Fibroblast of villous mesenchyme (primary cell): ENCODE measurements at regions not wholly inside any gene's neighbourhood (a gene's known extent, or its start where the extent isn't known, plus 50 kb on each side); places are given as distances from the start of the nearest gene placed in this dataset.

ENCODE experiments used
- DNase-seq: peaks from one replicate; pipeline ENCODE4 v3.0.0-alpha.2; 2010; ENCODE audit warnings: low read depth
- H3K4me3 ChIP-seq: 2 replicates; pipeline ENCODE4 v1.5.1; 2011; ENCODE audit warnings: low read depth, mild to moderate bottlenecking, low read length
- TF ChIP-seq, protein P1 (sequence below): IDR thresholded peaks from 2 replicates; pipeline ENCODE4 v1.5.1; 2012; ENCODE audit warnings: low read depth, mild to moderate bottlenecking, low read length; ENCODE audit not compliant: insufficient read depth

DNA sequence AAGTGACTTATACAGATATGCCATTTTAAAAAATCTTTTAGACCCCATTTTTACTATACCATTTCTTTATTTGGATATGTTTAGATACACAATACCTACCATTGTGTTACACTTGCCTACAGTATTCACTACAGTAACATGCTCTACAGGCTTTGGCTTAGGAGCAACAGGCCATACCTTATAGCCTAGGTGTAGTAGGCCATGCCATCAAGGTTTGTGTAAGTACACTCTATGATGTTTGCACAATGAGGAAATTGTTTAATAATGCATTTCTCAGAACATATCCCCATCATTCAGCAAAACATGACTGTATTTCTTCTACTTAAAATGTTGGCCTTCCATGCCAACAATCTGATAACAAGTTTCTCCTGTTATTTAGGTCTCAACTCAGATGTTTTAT is 1559.5 kb upstream of the TENM4 start:
- no peak overlapping the region for H3K4me3 ChIP-seq
- DNase-seq: no peak
- TF ChIP-seq, protein P1, sequence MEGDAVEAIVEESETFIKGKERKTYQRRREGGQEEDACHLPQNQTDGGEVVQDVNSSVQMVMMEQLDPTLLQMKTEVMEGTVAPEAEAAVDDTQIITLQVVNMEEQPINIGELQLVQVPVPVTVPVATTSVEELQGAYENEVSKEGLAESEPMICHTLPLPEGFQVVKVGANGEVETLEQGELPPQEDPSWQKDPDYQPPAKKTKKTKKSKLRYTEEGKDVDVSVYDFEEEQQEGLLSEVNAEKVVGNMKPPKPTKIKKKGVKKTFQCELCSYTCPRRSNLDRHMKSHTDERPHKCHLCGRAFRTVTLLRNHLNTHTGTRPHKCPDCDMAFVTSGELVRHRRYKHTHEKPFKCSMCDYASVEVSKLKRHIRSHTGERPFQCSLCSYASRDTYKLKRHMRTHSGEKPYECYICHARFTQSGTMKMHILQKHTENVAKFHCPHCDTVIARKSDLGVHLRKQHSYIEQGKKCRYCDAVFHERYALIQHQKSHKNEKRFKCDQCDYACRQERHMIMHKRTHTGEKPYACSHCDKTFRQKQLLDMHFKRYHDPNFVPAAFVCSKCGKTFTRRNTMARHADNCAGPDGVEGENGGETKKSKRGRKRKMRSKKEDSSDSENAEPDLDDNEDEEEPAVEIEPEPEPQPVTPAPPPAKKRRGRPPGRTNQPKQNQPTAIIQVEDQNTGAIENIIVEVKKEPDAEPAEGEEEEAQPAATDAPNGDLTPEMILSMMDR: no peak

DNA sequence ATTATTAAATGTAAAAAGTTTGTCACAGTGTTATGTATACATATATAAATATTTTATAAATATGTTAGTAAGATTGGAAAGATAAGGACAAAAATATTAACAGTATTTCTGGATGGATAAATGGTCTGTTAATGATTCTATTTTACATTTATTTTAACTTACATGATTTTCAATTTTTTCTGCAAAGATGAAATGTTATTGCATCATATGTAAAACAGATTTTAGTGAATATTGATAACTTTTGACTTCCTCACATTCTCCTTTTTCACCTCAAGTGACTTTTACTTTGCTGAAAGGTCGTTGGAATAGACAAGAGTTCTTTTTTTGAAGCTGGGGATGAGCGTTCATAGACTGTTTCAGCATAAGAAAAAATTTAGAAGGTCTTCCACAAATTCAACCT is 1554.7 kb upstream of the TENM4 start:
- TF ChIP-seq, protein P1: no peak
- no peak for DNase-seq

GRCh38 chr11:80993536-80993935 is 1552.7 kb upstream of the TENM4 start:
- no peak overlapping the region for H3K4me3 ChIP-seq
- no peak for DNase-seq
- TF ChIP-seq, protein P1: no peak

More for the DNA sequence above, 1554.7 kb upstream of the TENM4 start:
- H3K4me3 ChIP-seq: no peak overlapping the region

GRCh38 chr11:80990885-80991284 is 1550.1 kb upstream of the TENM4 start:
- TF ChIP-seq, protein P1: no peak
- DNase-seq: no peak
- H3K4me3 ChIP-seq: no peak overlapping the region

DNA sequence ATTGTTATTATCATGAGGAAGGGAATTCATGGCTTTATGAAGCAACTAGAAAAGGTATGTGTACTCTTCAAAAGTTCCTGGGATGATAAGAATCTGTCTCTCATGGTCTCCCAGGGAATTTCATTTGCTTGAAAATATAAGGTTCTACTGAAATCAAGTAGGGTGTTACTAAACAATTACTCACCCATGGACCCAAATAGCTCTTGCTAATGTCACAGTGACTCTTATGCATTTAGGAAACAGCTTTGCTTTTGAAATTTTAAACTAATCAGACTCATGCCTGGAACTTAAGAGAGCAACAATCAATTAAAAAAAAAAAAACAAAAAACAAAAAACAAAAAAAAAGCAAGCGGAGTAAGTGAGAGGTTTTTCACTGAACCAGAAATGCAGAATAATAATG is 1546.3 kb upstream of the TENM4 start:
- TF ChIP-seq, protein P1: no peak
- H3K4me3 ChIP-seq: no peak overlapping the region
- DNase-seq: peak; percentile 7

GRCh38 chr11:80986421-80987074 is 1545.7 kb upstream of the TENM4 start:
- no peak overlapping the region for H3K4me3 ChIP-seq
- TF ChIP-seq, protein P1: no peak
- DNase-seq: no peak

GRCh38 chr11:80980227-80980626 is 1539.4 kb upstream of the TENM4 start:
- no peak overlapping the region for H3K4me3 ChIP-seq
- TF ChIP-seq, protein P1: no peak
- peak; percentile 4 for DNase-seq
